GM12878 (cell line): ENCODE measurements at regions not wholly inside any gene's neighbourhood (a gene's known extent, or its start where the extent isn't known, plus 50 kb on each side); places are given as distances from the start of the nearest gene placed in this dataset.

ENCODE experiments used
- NFYB ChIP-seq: IDR thresholded peaks from 2 replicates; pipeline ENCODE4 v1.6.1; 2011; ENCODE audit warnings: low read depth, mild to moderate bottlenecking, low read length, improper control_type of control experiment, moderate library complexity; ENCODE audit not compliant: insufficient read depth
- POLR2A ChIP-seq: IDR thresholded peaks from 2 replicates; pipeline ENCODE4 v1.6.1; 2011; ENCODE audit warnings: low read depth, mild to moderate bottlenecking, low read length
- RCOR1 ChIP-seq: conservative IDR thresholded peaks from 2 replicates; pipeline ENCODE4 v1.6.1; 2012; ENCODE audit warnings: low read depth, low read length, improper control_type of control experiment
- SMC3 ChIP-seq: IDR thresholded peaks from 2 replicates; pipeline ENCODE4 v1.6.1; 2011; ENCODE audit warnings: low read length, improper control_type of control experiment, borderline replicate concordance
- SUZ12 ChIP-seq: fragments of 200-600 bp; sonication (generic); IDR thresholded peaks from one replicate; pipeline ENCODE4 v1.6.1; 2018; ENCODE audit warnings: antibody characterized with exemption, mild to moderate bottlenecking; ENCODE audit not compliant: unreplicated experiment
- TCF3 ChIP-seq: IDR thresholded peaks from 2 replicates; pipeline ENCODE4 v1.6.1; 2012; ENCODE audit warnings: low read depth, mild to moderate bottlenecking, low read length, borderline replicate concordance; ENCODE audit not compliant: insufficient read depth
- ZNF687 ChIP-seq: fragments of 450-650 bp; IDR thresholded peaks from 2 replicates; pipeline ENCODE4 v1.6.1; 2017; ENCODE audit warnings: mild to moderate bottlenecking, moderate library complexity
- TF ChIP-seq, protein P1 (sequence below), 3 experiments: IDR thresholded peaks in 2 of 3; conservative IDR thresholded peaks in 1 of 3; 2 replicates each; pipeline ENCODE4 v1.5.1; 2011; ENCODE audit warnings: low read depth in 3 of 3, low read length in 3 of 3, mild to moderate bottlenecking in 3 of 3, control low read depth in 2 of 3, moderate library complexity in 2 of 3, inconsistent platforms in 1 of 3, mixed read lengths in 1 of 3; ENCODE audit not compliant: control insufficient read depth in 2 of 3, insufficient read depth in 1 of 3; ENCODE audit errors: extremely low read depth in 1 of 3

- TF ChIP-seq, protein P1, sequence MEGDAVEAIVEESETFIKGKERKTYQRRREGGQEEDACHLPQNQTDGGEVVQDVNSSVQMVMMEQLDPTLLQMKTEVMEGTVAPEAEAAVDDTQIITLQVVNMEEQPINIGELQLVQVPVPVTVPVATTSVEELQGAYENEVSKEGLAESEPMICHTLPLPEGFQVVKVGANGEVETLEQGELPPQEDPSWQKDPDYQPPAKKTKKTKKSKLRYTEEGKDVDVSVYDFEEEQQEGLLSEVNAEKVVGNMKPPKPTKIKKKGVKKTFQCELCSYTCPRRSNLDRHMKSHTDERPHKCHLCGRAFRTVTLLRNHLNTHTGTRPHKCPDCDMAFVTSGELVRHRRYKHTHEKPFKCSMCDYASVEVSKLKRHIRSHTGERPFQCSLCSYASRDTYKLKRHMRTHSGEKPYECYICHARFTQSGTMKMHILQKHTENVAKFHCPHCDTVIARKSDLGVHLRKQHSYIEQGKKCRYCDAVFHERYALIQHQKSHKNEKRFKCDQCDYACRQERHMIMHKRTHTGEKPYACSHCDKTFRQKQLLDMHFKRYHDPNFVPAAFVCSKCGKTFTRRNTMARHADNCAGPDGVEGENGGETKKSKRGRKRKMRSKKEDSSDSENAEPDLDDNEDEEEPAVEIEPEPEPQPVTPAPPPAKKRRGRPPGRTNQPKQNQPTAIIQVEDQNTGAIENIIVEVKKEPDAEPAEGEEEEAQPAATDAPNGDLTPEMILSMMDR (IDR thresholded peaks at IDR 0.05 in 2 of 3, conservative IDR thresholded peaks at IDR 0.05 in 1 of 3; ENCODE audit: control insufficient read depth in 2 of 3, extremely low read depth in 1 of 3, insufficient read depth in 1 of 3, low read depth in 3 of 3, low read length in 3 of 3), result no peak
- no peak for TF ChIP-seq POLR2A
- TF ChIP-seq SMC3, result no peak
- TF ChIP-seq TCF3, result no peak
- TF ChIP-seq RCOR1, result no peak
- TF ChIP-seq NFYB, result no peak
- no peak for TF ChIP-seq ZNF687
- no peak for TF ChIP-seq SUZ12
Observed at GRCh38 chrX:106363214-106363613, 195.1 kb downstream of the PWWP3B start.
